ENCODE measurements at regions not wholly inside any gene's neighbourhood (a gene's known extent, or its start where the extent isn't known, plus 50 kb on each side); places are given as distances from the start of the nearest gene placed in this dataset.

DNA sequence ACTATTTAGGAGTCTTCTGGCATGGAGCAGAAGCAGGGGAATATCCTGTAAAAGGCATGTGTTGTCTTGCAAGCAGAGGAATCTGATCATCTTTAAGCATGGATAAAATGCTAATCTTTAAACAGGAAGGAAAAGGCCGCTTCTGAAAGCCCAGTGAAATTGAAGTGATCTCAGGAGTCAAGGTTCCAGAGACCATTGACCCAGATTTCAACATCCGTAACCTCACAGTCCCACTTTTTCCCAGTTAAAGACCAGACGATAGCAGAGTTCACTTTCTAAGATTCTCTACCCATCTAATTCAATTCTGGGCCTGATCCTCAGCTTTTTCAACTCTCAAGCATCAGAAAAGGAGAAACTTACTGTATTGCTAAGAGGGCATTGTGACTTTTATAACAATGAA lies 332.2 kb upstream of the LRP1B start:
- CTCF ChIA-PET: no interaction called here
- POLR2A ChIA-PET: no interaction called here
- DNase-seq (ENCODE audit: extremely low spot score): no peak
- TF ChIP-seq FOXM1 (IDR thresholded peaks at IDR 0.05; ENCODE audit: borderline replicate concordance): no peak
- TF ChIP-seq ARNT (IDR thresholded peaks at IDR 0.05): no peak
- TF ChIP-seq HDGF (IDR thresholded peaks at IDR 0.05; ENCODE audit: borderline replicate concordance): no peak
- no peak for TF ChIP-seq TARDBP (IDR thresholded peaks at IDR 0.05)
- TF ChIP-seq, protein P1, sequence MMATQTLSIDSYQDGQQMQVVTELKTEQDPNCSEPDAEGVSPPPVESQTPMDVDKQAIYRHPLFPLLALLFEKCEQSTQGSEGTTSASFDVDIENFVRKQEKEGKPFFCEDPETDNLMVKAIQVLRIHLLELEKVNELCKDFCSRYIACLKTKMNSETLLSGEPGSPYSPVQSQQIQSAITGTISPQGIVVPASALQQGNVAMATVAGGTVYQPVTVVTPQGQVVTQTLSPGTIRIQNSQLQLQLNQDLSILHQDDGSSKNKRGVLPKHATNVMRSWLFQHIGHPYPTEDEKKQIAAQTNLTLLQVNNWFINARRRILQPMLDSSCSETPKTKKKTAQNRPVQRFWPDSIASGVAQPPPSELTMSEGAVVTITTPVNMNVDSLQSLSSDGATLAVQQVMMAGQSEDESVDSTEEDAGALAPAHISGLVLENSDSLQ (IDR thresholded peaks at IDR 0.05): no peak
- TF ChIP-seq ZNF384 (IDR thresholded peaks at IDR 0.05): no peak

- TF ChIP-seq L3MBTL2 (conservative IDR thresholded peaks at IDR 0.05) (no peak), ELF4 (IDR thresholded peaks at IDR 0.05) (no peak), ARNT (IDR thresholded peaks at IDR 0.05) (no peak), FOXK2 (IDR thresholded peaks at IDR 0.05) (no peak), FOXM1 (IDR thresholded peaks at IDR 0.05; ENCODE audit: borderline replicate concordance) (no peak), TARDBP (IDR thresholded peaks at IDR 0.05) (no peak), ZNF384 (IDR thresholded peaks at IDR 0.05) (no peak), SP1 (IDR thresholded peaks at IDR 0.05) (no peak), HDGF (IDR thresholded peaks at IDR 0.05; ENCODE audit: borderline replicate concordance) (no peak), BHLHE40 (IDR thresholded peaks at IDR 0.05; ENCODE audit: borderline replicate concordance) (no peak), LEF1 (IDR thresholded peaks at IDR 0.05; ENCODE audit: borderline replicate concordance) (no peak), SUZ12 (IDR thresholded peaks at IDR 0.05) (no peak)
- TF ChIP-seq, protein P1 (IDR thresholded peaks at IDR 0.05): no peak
- ChIA-PET CTCF (no interaction called here), POLR2A (no interaction called here)
- no peak for DNase-seq (ENCODE audit: extremely low spot score)
Measured at GRCh38 chr2:142462306-142462705, 331.5 kb upstream of the LRP1B start.

DNA sequence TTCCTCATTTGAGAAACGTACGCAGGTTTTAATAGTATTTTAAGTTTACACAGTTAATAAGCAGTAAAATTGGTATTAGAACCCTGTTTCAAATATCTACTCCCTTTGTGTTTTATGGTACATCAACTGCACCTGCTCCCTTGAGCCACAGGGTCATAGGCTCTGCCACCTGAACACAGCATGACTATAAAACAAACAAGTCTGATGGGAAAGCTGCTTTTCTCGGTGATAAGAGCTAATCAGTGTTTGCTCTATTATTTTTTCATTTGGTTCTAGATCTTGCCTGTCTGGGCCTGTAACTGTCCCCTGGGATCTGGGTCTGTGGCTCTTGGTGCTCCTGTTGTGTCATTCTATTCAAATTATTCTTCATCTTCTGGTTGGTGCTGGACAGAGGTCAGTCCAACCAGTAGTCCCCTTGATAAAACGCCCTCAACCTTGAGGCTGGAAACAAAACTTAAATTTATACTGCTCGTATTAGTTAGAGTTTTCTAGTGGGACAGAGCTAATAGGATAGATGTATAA lies 314.8 kb upstream of the LRP1B start:
- TF ChIP-seq ARNT (IDR thresholded peaks at IDR 0.05): no peak
- no peak for TF ChIP-seq SP1 (IDR thresholded peaks at IDR 0.05)
- TF ChIP-seq L3MBTL2 (conservative IDR thresholded peaks at IDR 0.05): no peak
- TF ChIP-seq ELF4 (IDR thresholded peaks at IDR 0.05): no peak
- TF ChIP-seq TARDBP (IDR thresholded peaks at IDR 0.05): no peak
- no peak for TF ChIP-seq FOXK2 (IDR thresholded peaks at IDR 0.05)
- TF ChIP-seq HDGF (IDR thresholded peaks at IDR 0.05; ENCODE audit: borderline replicate concordance): no peak
- TF ChIP-seq, protein P1 (IDR thresholded peaks at IDR 0.05): no peak
- no peak for TF ChIP-seq NFRKB (IDR thresholded peaks at IDR 0.05)
- TF ChIP-seq LEF1 (IDR thresholded peaks at IDR 0.05; ENCODE audit: borderline replicate concordance): no peak
- TF ChIP-seq FOXA1 (IDR thresholded peaks at IDR 0.05): no peak
- no peak for TF ChIP-seq FOXM1 (IDR thresholded peaks at IDR 0.05; ENCODE audit: borderline replicate concordance)
- ChIA-PET CTCF (no interaction called here), POLR2A (no interaction called here)

GRCh38 chr2:142445023-142445422 lies 314.2 kb upstream of the LRP1B start:
- no peak for DNase-seq (ENCODE audit: extremely low spot score)
- ChIA-PET POLR2A (no interaction called here), CTCF (no interaction called here)
- no peak for TF ChIP-seq SP1 (IDR thresholded peaks at IDR 0.05)
- no peak for TF ChIP-seq NFRKB (IDR thresholded peaks at IDR 0.05)

More for the DNA sequence above, 314.8 kb upstream of the LRP1B start:
- DNase-seq (ENCODE audit: extremely low spot score): no peak

DNA sequence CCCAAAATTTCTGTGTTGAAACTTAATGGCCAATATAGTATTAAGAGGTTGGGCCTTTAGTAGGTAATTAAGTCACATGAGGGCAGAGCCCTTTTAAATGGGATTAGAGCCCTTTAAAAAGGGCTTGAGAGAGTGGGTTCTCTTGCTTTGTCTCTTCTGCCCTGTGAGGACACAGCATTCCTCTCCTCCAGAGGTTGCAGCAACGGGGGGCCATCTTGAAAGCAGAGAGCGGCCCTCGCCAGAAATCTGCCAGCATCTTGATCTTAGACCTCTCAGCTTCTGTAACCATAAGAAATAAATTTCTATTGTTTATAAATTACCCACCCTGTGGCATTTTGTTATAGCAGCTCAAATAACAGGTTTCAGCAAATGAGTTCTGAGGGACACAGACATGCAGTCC lies 305.0 kb upstream of the LRP1B start:
- no peak for DNase-seq (ENCODE audit: extremely low spot score)
- TF ChIP-seq FOXA1 (IDR thresholded peaks at IDR 0.05): no peak
- TF ChIP-seq SP1 (IDR thresholded peaks at IDR 0.05): no peak
- TF ChIP-seq HDGF (IDR thresholded peaks at IDR 0.05; ENCODE audit: borderline replicate concordance): no peak
- no peak for TF ChIP-seq ARNT (IDR thresholded peaks at IDR 0.05)
- no peak for TF ChIP-seq ZNF384 (IDR thresholded peaks at IDR 0.05)
- TF ChIP-seq CTBP1 (IDR thresholded peaks at IDR 0.05; ENCODE audit: borderline replicate concordance): no peak
- CTCF ChIA-PET: no interaction called here
- POLR2A ChIA-PET: no interaction called here

- ChIA-PET CTCF (no interaction called here), POLR2A (no interaction called here)
- TF ChIP-seq SUZ12 (IDR thresholded peaks at IDR 0.05): no peak
- TF ChIP-seq, protein P1 (IDR thresholded peaks at IDR 0.05): no peak
- TF ChIP-seq ARNT (IDR thresholded peaks at IDR 0.05): no peak
- TF ChIP-seq LEF1 (IDR thresholded peaks at IDR 0.05; ENCODE audit: borderline replicate concordance): no peak
- no peak for TF ChIP-seq L3MBTL2 (conservative IDR thresholded peaks at IDR 0.05)
- no peak for TF ChIP-seq FOXK2 (IDR thresholded peaks at IDR 0.05)
- TF ChIP-seq FOXA1 (IDR thresholded peaks at IDR 0.05): no peak
- no peak for TF ChIP-seq BHLHE40 (IDR thresholded peaks at IDR 0.05; ENCODE audit: borderline replicate concordance)
- no peak for TF ChIP-seq HDGF (IDR thresholded peaks at IDR 0.05; ENCODE audit: borderline replicate concordance)
- TF ChIP-seq SP1 (IDR thresholded peaks at IDR 0.05): no peak
- TF ChIP-seq FOXM1 (IDR thresholded peaks at IDR 0.05; ENCODE audit: borderline replicate concordance): no peak
- TF ChIP-seq CTBP1 (IDR thresholded peaks at IDR 0.05; ENCODE audit: borderline replicate concordance): no peak
- no peak for TF ChIP-seq ELF4 (IDR thresholded peaks at IDR 0.05)
- no peak for TF ChIP-seq NFRKB (IDR thresholded peaks at IDR 0.05)
- no peak for DNase-seq (ENCODE audit: extremely low spot score)
Measured at GRCh38 chr2:142426064-142426463, 295.2 kb upstream of the LRP1B start.
